COR-L47 (cell line): ENCODE measurements at regions not wholly inside any gene's neighbourhood (a gene's known extent, or its start where the extent isn't known, plus 50 kb on each side); places are given as distances from the start of the nearest gene placed in this dataset.
A peak's percentile ranks its signal among the peaks of the same experiment; 100 is the strongest.
"Not testable (repeated sequence)": the region's sequence is repeated elsewhere in the genome, so short reads cannot be mapped to it uniquely, and the experiment has no call there.

Experiments
- DNase-seq: peaks from one replicate; lab custom pipeline; 2025; lab: John Stamatoyannopoulos, UW

DNA sequence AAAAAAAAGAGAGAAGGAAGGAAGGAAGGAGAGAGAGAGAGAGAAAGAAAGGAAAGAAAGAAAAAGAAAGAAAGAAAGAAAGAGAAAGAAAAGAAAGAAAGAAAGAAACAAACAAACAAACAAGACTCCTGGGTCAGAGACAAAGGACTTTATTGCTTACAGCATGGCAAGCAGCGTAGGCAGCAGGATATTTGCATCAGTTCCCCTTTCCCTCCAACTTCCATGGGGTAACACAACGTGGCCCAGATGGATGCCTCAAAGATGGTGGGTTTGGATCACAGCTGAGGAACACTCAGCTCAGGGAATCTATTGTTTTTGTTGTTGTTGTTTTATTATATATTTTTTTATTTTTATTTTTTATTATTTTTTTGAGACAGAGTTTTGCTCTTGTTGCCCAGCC lies 128.5 kb upstream of the VKORC1L1 start:
- DNase-seq = no peak

DNA sequence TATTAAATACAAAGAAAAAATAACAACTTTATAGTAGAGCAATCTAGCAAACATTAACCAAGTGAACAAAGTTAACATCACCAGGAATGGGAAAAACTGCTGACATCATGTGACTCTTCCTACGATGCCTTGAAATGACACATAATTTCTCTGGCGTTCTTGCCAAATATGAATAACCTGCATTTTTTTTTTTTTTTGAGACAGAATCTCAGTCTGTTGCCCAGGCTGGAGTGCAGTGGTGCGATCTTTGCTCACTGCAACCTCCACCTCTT lies 126.5 kb upstream of the VKORC1L1 start:
- no peak for DNase-seq

DNA sequence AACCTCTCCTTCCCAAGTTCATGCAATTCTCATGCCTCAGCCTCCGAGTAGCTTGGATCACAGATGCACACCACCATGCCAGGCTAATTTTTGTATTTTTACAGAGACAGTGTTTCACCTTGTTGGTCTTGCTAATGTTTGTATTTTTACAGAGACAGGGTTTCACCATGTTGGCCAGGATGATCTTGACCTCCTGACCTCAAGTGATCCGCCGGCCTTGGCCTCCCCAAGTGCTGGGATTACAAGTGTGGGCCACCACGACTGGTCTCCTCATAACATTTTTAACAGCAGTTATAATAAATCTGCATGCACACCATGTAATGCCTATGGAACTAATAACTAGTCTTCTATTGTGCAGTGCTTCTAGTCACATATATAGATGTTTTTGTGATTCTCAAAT lies 123.8 kb upstream of the VKORC1L1 start:
- DNase-seq = no peak

DNA sequence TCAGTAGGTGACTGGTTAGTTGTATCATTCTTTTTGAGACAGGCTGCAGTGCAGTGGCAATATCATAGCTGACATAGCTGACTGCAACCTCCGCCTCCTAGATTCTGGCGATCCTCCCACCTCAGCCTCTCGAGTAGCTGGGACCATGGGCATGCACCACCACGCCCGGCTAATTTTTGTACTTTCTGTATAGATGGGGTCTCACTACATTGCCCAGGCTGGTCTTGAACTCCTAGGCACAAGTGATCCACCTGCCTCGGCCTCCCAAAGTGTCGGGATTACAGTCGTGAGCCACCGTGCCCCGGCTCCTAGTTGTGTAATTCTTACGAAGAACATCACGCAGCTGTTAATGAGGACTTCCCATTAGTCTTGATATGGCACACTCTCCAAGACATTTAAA lies 123.4 kb upstream of the VKORC1L1 start:
- DNase-seq = no peak

DNA sequence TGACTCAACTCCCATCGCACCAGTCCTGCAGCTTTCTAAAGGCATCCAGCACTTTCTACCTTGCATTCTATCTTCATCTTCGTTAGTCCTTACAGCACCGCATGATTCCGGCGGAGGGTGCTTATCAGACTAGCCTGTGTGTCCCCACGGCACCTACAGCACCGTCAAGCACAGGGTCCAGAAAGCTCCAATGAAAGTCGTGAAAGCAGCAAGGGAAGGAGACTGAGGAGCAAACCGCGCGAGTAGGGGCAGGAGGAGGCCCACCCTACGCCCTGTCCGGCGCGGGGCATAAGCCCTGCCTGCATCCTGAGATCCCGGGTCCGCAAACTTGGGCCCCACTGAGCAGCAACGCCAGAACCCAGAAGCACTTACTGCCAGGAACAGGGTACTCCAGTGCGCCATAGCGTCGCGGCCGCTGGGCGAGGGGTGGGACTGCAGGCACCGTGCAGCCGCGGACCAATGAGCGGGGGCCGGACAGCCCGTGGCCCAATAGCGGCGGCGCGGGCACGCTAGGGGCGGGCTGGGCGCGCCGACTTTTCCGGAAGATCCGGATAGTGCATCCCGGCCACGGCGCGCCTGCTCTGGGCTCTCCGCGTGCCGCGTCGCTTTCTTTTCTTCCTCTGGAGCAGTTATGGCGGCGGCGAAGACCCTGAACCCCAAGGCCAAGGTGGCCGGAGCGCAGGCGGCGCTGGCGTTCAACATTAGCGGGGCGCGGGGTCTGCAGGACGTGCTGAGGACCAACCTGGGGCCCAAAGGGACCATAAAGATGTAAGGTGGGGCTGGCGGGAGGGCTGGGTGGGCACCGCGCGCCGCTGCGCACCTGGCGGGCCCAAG lies 122.1 kb upstream of the VKORC1L1 start:
- peak; percentile 85 for DNase-seq

DNA sequence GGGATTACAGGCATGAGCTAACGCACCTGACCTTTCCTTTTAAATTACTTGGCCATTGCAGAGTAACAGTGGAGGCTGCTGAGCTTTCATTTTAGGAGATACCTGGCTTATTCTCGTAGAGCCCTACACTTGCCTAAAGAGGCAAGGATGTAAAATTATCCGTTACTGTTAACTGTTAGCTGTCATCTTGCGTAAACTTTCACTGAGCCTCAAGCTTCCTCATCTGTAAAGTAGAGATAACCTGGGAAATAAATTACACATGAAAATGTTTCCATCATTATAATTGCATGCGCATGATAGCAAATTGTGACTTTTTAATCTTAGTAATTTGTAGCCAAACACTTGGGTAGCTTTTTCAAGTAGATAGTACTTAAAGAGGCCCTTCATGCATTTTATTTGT lies 118.8 kb upstream of the VKORC1L1 start:
- not testable (repeated sequence) for DNase-seq

GRCh38 chr7:65758991-65759390 lies 113.9 kb upstream of the VKORC1L1 start:
- DNase-seq = not testable (repeated sequence)

DNA sequence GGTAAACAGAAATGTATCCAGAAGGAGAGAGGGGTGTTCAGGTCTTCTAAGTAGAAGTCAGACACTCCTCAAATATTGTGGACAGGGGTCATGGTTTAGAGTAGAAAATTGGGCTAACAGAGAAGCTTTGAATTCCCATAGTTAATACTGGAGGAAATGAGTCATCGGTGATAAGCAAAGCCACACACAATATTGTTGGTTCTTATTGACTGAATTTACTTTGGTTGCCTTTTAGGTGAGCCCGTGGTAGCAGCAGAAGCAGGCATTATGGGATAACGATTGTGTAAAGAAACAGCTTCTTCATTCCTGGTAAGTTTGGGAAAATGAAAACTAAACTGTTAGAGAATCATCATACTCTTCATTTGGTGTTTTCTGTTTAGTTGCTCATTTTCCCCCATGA lies 110.2 kb upstream of the VKORC1L1 start:
- not testable (repeated sequence) for DNase-seq

GRCh38 chr7:65763114-65763513 lies 109.8 kb upstream of the VKORC1L1 start:
- DNase-seq = not testable (repeated sequence)

DNA sequence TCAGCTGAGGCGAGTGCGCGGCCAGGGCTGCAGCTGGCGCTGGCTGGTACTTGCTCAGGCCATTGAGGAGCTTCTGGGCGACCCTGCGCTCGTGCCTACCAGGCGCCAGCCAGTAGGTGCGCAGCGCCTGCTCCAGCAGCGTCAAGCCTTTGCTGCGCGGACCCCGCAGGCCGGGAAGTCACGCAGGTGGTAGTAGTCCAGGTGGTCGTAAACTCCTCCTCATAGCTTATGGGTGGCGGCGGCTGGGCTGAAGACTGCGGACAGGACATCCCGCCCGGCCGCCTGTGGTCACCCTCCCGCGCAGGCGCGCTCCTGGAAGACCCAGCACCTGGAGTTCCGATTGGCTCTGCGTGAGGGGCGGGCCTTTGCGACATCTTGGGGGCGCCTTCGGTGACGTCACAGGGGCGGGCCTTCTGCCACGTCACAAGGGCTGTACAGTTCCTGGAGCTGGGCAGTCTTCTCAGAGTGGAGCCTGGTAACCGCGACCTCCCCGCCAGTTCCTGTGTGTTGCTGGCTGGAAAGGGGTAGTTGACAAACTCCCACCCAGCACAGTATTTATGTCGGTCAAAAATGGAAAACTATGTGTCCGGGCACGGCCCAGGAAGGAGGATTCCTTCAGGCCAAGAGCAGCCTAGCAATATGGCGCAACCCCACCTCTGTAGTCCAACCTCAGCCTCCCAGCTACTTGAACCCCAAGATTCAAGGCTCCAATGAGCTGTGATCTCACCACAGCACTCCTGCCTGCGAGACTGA lies 102.2 kb upstream of the VKORC1L1 start:
- peak; percentile 86 for DNase-seq

GRCh38 chr7:65771226-65771569 lies 101.7 kb upstream of the VKORC1L1 start:
- not testable (repeated sequence) for DNase-seq

- DNase-seq = not testable (repeated sequence)
Measured at GRCh38 chr7:65776677-65777076, 96.2 kb upstream of the VKORC1L1 start.

GRCh38 chr7:65789943-65790342 lies 82.9 kb upstream of the VKORC1L1 start:
- DNase-seq = not testable (repeated sequence)

DNA sequence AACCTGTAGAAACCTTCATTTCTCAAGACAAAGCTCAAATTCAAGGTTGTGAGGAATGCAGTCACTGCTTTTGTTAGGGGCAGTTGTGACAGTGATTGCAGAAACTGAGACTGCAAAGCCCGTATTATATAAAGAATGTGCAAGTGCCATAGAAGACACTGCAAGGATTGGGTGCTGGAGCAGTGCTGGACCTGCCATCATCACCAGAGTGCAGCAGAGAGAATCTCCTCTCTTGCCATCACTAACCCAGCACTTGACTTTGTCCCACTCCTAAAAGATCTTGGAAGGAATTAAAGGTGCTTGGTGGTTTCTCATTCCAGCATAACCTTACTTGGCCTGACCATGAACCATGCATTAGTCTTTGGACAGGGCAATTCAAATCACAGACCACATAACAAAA lies 81.1 kb upstream of the VKORC1L1 start:
- DNase-seq = not testable (repeated sequence)

DNA sequence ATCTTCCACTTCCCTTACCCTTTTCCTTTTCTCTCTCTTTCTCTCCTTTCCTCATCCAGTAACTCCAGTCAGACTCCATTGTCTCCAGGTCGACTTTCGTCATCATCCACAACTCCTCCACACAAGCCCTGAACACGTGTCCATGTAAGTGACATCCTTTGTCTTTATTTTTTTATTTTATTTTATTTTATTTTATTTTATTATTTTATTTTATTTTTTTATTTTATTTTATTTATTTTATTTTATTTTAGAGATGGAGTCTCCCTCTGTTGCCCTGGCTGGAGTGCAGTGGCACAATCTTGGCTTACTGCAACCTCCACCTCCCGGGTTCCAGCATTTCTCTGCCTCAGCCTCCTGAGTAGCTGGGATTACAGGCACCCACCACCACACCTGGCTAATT lies 80.1 kb upstream of the VKORC1L1 start:
- not testable (repeated sequence) for DNase-seq

DNA sequence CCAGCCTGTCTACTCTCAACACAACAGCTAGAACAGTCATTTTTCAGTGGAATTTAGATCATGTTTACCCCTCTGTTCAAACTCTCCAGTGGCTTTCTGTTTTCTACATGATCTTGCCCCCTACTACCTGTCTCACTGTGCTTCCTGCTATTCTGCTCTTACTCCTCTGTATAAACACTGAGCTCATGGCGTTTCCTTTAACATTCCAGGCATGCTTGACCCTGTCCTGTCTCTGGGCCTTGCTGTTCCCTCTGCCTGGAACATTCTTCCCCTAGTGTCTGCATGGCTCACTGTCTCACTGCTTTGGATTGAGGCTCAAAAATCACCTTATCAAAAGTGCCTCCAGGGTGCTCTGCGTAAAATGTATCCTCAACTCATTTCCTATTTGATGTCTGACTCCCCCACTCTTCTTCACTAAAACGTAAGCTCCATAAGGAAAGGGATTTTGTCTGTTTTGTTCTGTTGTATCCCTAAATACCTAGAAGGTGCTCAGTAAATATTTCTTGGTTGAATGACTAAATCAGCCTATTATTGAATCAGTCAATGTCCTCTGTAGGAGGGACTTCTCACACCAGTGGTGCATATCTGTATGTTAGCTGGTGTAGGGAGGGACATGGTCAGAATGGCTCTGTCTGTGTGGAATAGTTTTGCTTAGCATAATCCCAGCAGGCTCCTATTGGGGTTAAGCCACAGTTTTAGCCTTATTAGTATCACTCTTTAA lies 78.0 kb upstream of the VKORC1L1 start:
- DNase-seq = not testable (repeated sequence)

DNA sequence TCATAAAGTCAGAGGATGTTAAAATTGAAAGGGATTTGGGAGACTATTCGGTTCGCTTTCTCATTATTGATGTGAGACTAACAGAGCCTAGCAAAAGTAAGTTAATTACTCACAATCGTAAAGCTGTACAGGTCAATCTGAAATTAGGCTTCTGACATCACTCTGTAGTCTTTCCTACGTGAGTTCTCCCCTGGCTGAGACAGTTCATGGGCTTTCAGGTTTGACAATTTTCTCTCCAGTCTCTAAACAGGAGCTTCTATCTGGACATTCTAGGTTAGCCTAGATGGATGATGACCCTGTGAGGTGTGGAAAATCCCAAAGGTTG lies 77.5 kb upstream of the VKORC1L1 start:
- not testable (repeated sequence) for DNase-seq

- no peak for DNase-seq
Measured at GRCh38 chr7:65796205-65796604, 76.7 kb upstream of the VKORC1L1 start.

GRCh38 chr7:65797086-65797485 lies 75.8 kb upstream of the VKORC1L1 start:
- not testable (repeated sequence) for DNase-seq

- DNase-seq = not testable (repeated sequence)
Measured at GRCh38 chr7:65797566-65797965, 75.3 kb upstream of the VKORC1L1 start.

DNA sequence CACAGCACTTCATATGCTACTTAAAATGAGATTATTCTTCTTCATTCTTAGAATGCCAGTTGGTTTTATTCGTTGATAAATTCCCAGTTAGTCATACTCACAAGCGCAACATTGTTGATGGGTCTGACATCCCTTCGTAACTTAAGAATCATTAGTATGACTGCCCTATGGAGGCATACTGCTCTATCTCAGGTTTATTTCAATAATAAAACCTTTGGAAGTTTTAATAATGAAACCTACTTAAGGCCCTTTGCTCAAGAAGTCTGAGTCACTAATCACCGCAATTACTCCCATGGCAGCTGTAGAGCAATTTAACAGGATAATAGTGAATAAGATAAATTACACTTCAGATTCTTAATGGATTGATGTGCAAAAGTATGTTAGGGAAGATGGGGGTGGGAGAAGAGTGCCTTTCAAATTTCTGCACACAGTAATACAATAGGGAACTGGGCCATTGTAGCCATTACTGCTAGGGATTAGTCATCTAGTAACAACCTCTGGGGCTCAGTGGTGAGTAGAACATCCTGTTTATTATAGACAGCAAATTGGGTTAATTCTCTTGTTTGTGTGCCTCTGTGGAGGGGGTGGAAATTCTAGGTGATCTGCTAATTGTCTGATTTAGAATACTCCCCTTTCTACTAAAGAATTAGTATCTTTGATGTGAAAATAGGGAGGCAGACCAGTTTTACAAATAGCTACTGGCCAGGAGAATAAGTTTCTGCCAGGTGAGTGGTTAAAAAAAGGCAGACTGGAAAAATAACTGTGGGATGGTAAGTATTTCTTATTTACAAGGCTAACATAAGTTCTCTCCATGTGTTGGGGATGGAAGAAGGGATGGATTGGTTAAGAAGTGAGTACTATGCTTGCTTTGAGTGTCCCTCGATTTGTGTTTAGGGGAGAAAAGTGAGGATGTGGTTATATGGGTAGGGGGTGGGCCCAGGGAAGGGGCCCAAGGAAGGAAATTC lies 74.5 kb upstream of the VKORC1L1 start:
- DNase-seq = no peak

GRCh38 chr7:65800191-65800590 lies 72.7 kb upstream of the VKORC1L1 start:
- not testable (repeated sequence) for DNase-seq
